GM23338 (cell line): ENCODE measurements at regions not wholly inside any gene's neighbourhood (a gene's known extent, or its start where the extent isn't known, plus 50 kb on each side); places are given as distances from the start of the nearest gene placed in this dataset.

Experiments used
- ATAC-seq: fragments of 200-7000 bp; cut with Tn5 transposase; 3 replicates; pipeline ENCODE4 v1.9.1; 2020
- DNase-seq: peaks from one replicate; pipeline ENCODE4 v3.0.0-alpha.2; 2015; ENCODE audit warnings: low spot score
- H2AFZ ChIP-seq: fragments of 200-600 bp; sonication (generic); 2 replicates; pipeline ENCODE4 v1.8.0; 2016; ENCODE audit warnings: antibody characterized with exemption, mild to moderate bottlenecking, moderate library complexity
- H3F3A ChIP-seq: fragments of 200-600 bp; sonication (generic); replicated peaks from 2 replicates; pipeline ENCODE4 v1.8.0; 2017; ENCODE audit warnings: antibody characterized with exemption, mixed run types, low read depth
- H3K27ac ChIP-seq: fragments of 200-600 bp; sonication (generic); 2 replicates; pipeline ENCODE4 v1.6.1; 2016; ENCODE audit warnings: low read depth
- H3K27me3 ChIP-seq: fragments of 200-600 bp; sonication (generic); 2 replicates; pipeline ENCODE4 v1.8.0; 2016; ENCODE audit warnings: mild to moderate bottlenecking, mixed run types, moderate library complexity; ENCODE audit not compliant: insufficient read depth
- H3K36me3 ChIP-seq: fragments of 200-600 bp; sonication (generic); 2 replicates; pipeline ENCODE4 v1.8.0; 2016; ENCODE audit warnings: mild to moderate bottlenecking; ENCODE audit not compliant: insufficient read depth
- H3K4me1 ChIP-seq: fragments of 200-600 bp; sonication (generic); 2 replicates; pipeline ENCODE4 v1.8.0; 2016; ENCODE audit warnings: mild to moderate bottlenecking, moderate library complexity; ENCODE audit not compliant: insufficient read depth
- H3K4me2 ChIP-seq: fragments of 200-600 bp; sonication (generic); 2 replicates; pipeline ENCODE4 v1.7.1; 2017; ENCODE audit warnings: mixed run types
- H3K4me3 ChIP-seq: fragments of 200-600 bp; sonication (generic); 2 replicates; pipeline ENCODE4 v1.6.1; 2016; ENCODE audit warnings: mixed run types
- H3K79me2 ChIP-seq: fragments of 200-600 bp; sonication (generic); replicated peaks from 2 replicates; pipeline ENCODE4 v1.8.0; 2017; ENCODE audit warnings: mild to moderate bottlenecking; ENCODE audit not compliant: insufficient read depth
- H3K9me2 ChIP-seq: fragments of 200-600 bp; sonication (generic); 2 replicates; pipeline ENCODE4 v1.8.0; 2017; ENCODE audit not compliant: insufficient read depth
- H4K20me1 ChIP-seq: fragments of 200-600 bp; sonication (generic); replicated peaks from 2 replicates; pipeline ENCODE4 v1.8.0; 2017; ENCODE audit warnings: mild to moderate bottlenecking; ENCODE audit not compliant: insufficient read depth
- H3K27ac Mint-ChIP-seq: 2 replicates; pipeline ENCODE4 v1.8.0; 2020; ENCODE audit warnings: inconsistent platforms, mild to moderate bottlenecking, moderate library complexity, mixed read lengths
- H3K27me3 Mint-ChIP-seq: 3 replicates; pipeline ENCODE4 v1.8.0; 2022; ENCODE audit warnings: low read depth, mild to moderate bottlenecking, moderate library complexity, mixed read lengths, inconsistent platforms; ENCODE audit not compliant: insufficient read depth, poor library complexity
- H3K36me3 Mint-ChIP-seq: 3 replicates; pipeline ENCODE4 v1.8.0; 2021; ENCODE audit warnings: low read depth, mild to moderate bottlenecking, inconsistent platforms, moderate library complexity, mixed read lengths
- H3K4me1 Mint-ChIP-seq: 3 replicates; pipeline ENCODE4 v1.8.0; 2020; ENCODE audit warnings: mild to moderate bottlenecking, inconsistent platforms, mixed read lengths
- H3K4me3 Mint-ChIP-seq: 3 replicates; pipeline ENCODE4 v1.8.0; 2021; ENCODE audit warnings: moderate library complexity, mild to moderate bottlenecking, inconsistent platforms, mixed read lengths
- H3K9me3 Mint-ChIP-seq: 3 replicates; pipeline ENCODE4 v1.8.0; 2020; ENCODE audit warnings: moderate library complexity, mild to moderate bottlenecking, inconsistent platforms, mixed read lengths
- CREB1 ChIP-seq: fragments of 250-450 bp; sonication (Bioruptor Pico); IDR thresholded peaks from 2 replicates; pipeline ENCODE4 v1.5.0; 2020; ENCODE audit warnings: low read depth, mild to moderate bottlenecking, moderate library complexity
- CTCF ChIP-seq, 2 experiments: fragments of 200-600 bp in 1 of 2; sonication (generic) in 1 of 2; conservative IDR thresholded peaks; 2 replicates each; pipeline versions ENCODE4 v1.5.1 to v1.6.1; 2016 to 2017; ENCODE audit warnings: antibody characterized with exemption in 2 of 2, low read depth in 2 of 2, mild to moderate bottlenecking in 2 of 2, moderate library complexity in 1 of 2
- ETS1 ChIP-seq: IDR thresholded peaks from 2 replicates; pipeline ENCODE4 v1.6.1; 2016; ENCODE audit warnings: antibody characterized with exemption
- EZH2 ChIP-seq: fragments of 200-600 bp; sonication (generic); IDR thresholded peaks from one replicate; pipeline ENCODE4 v1.8.0; 2017; ENCODE audit warnings: antibody characterized with exemption, mild to moderate bottlenecking, low read depth; ENCODE audit not compliant: unreplicated experiment
- EZH2phosphoT487 ChIP-seq: fragments of 200-600 bp; sonication (generic); IDR thresholded peaks from one replicate; pipeline ENCODE4 v1.8.1; 2018; ENCODE audit warnings: antibody characterized with exemption; ENCODE audit not compliant: unreplicated experiment
- JUNB ChIP-seq: IDR thresholded peaks from one replicate; pipeline ENCODE4 v1.6.1; 2016; ENCODE audit warnings: antibody characterized with exemption; ENCODE audit not compliant: unreplicated experiment
- NANOG ChIP-seq: IDR thresholded peaks from 2 replicates; pipeline ENCODE4 v1.6.1; 2016; ENCODE audit warnings: antibody characterized with exemption, borderline replicate concordance
- POLR2AphosphoS5 ChIP-seq: IDR thresholded peaks from 2 replicates; pipeline ENCODE4 v1.6.1; 2016; ENCODE audit warnings: antibody characterized with exemption, low read depth
- REST ChIP-seq: IDR thresholded peaks from one replicate; pipeline ENCODE4 v1.6.1; 2018; ENCODE audit warnings: antibody characterized with exemption; ENCODE audit not compliant: unreplicated experiment
- STAT1 ChIP-seq: IDR thresholded peaks from one replicate; pipeline ENCODE4 v1.6.1; 2016; ENCODE audit warnings: antibody characterized with exemption; ENCODE audit not compliant: unreplicated experiment
- ZNF114 ChIP-seq: fragments of 250-450 bp; sonication (Bioruptor Pico); IDR thresholded peaks from 2 replicates; pipeline ENCODE4 v1.5.0; 2020; ENCODE audit warnings: mild to moderate bottlenecking, moderate library complexity
- ZNF331 ChIP-seq: fragments of 250-450 bp; sonication (Bioruptor Pico); IDR thresholded peaks from 2 replicates; pipeline ENCODE4 v1.5.0; 2020; ENCODE audit warnings: low read depth, mild to moderate bottlenecking, moderate library complexity
- ZNF462 ChIP-seq: fragments of 250-450 bp; sonication (Bioruptor Pico); IDR thresholded peaks from 2 replicates; pipeline ENCODE4 v1.5.0; 2020; ENCODE audit warnings: mild to moderate bottlenecking, moderate library complexity

- H3K9me2 ChIP-seq: no peaks in the 10 kb centered on the region
- DNase-seq (no peak), ATAC-seq (no peak)
- H3K4me1 ChIP-seq: no peaks in the 10 kb centered on the region
- H3K36me3 ChIP-seq: no peaks in the 10 kb centered on the region
- H4K20me1 ChIP-seq: no peaks in the 10 kb centered on the region
- H3K27me3 Mint-ChIP-seq: peaks cover 8% of the 10 kb centered on the region
- H3K36me3 Mint-ChIP-seq: 0 out of 3 replicates have a peak, but pooled peaks cover 3% of the 10 kb centered on the region
- peaks cover 6% of the 10 kb centered on the region for H3K9me3 Mint-ChIP-seq
- H3K4me1 Mint-ChIP-seq: no peaks in the 10 kb centered on the region
- no peak overlapping the region for H2AFZ ChIP-seq
- no peaks in the 10 kb centered on the region for H3F3A ChIP-seq
- H3K79me2 ChIP-seq: no peaks in the 10 kb centered on the region
- no peak overlapping the region for H3K27ac Mint-ChIP-seq
- no peak overlapping the region for H3K4me3 Mint-ChIP-seq
- H3K4me3 ChIP-seq: no peak overlapping the region
- H3K27ac ChIP-seq: no peak overlapping the region
- TF ChIP-seq REST (no peak), EZH2 (no peak), CREB1 (no peak), NANOG (no peak), EZH2phosphoT487 (no peak), ZNF462 (CRISPR knock-in tag) (no peak), STAT1 (no peak), CTCF (conservative IDR thresholded peaks at IDR 0.05; ENCODE audit: low read depth in 2 of 2) (no peak), JUNB (no peak), ZNF331 (CRISPR knock-in tag) (no peak), ETS1 (no peak), POLR2AphosphoS5 (no peak), ZNF114 (CRISPR knock-in tag) (no peak)
- no peak overlapping the region for H3K4me2 ChIP-seq
- H3K27me3 ChIP-seq: no peaks in the 10 kb centered on the region
Measured at GRCh38 chr2:241982706-241983570, 113.4 kb downstream of the RTP5 start.
